H7 (cell line): ENCODE measurements at regions not wholly inside any gene's neighbourhood (a gene's known extent, or its start where the extent isn't known, plus 50 kb on each side); places are given as distances from the start of the nearest gene placed in this dataset.
A peak's percentile ranks its signal among the peaks of the same experiment; 100 is the strongest.

Experiments used
- DNase-seq: peaks from one replicate; pipeline ENCODE4 v3.0.0; 2012
- H3K27me3 ChIP-seq: 2 replicates; pipeline ENCODE4 v1.6.0; 2011; ENCODE audit warnings: mild to moderate bottlenecking, low read length; ENCODE audit not compliant: control insufficient read depth, insufficient read depth
- H3K36me3 ChIP-seq: replicated peaks from 2 replicates; pipeline ENCODE4 v1.5.1; 2011; ENCODE audit warnings: low read length; ENCODE audit not compliant: control insufficient read depth, insufficient read depth
- H3K4me3 ChIP-seq: 2 replicates; pipeline ENCODE4 v1.5.1; 2011; ENCODE audit warnings: low read depth, mild to moderate bottlenecking, control low read depth, low read length, moderate library complexity; ENCODE audit not compliant: insufficient read depth

- no peak overlapping the region for H3K4me3 ChIP-seq
- DNase-seq: no peak
These were observed 101.7 kb downstream of the CD200R1L start for GRCh38 chr3:112744825-112745566.

DNA sequence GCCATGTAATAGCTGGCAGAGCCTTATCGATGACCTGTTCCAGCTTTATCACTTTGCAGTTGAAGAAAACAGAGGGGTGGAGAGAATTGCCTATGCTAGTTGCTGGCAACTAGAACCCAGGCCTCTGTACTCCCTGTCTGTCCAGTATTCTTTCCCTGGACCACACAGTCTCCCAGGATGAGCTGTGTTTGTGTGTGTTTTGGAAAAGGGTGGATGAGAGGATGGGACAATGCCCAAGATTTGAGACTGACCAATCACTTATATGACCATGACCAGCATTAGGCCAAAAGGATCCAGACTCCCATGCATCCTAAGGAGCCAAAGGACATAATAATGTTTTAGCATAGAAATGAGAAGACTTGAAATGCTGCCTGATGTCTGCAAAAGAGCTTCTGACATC lies 102.6 kb downstream of the CD200R1L start:
- no peak for DNase-seq

More at GRCh38 chr3:112744825-112745566, 101.7 kb downstream of the CD200R1L start:
- Histone ChIP-seq H3K27me3 (no peaks in the 10 kb centered on the region), H3K36me3 (no peaks in the 10 kb centered on the region)

GRCh38 chr3:112742934-112743333 lies 102.0 kb upstream of the CCDC80 start:
- no peak for DNase-seq
- Histone ChIP-seq H3K36me3 (no peaks in the 10 kb centered on the region), H3K4me3 (no peak overlapping the region), H3K27me3 (no peaks in the 10 kb centered on the region)

More for the DNA sequence above, 102.6 kb downstream of the CD200R1L start:
- no peak overlapping the region for H3K4me3 ChIP-seq
- H3K27me3 ChIP-seq: no peaks in the 10 kb centered on the region
- H3K36me3 ChIP-seq: no peaks in the 10 kb centered on the region

GRCh38 chr3:112741983-112742382 lies 101.0 kb upstream of the CCDC80 start:
- Histone ChIP-seq H3K4me3 (no peak overlapping the region), H3K27me3 (no peaks in the 10 kb centered on the region), H3K36me3 (no peaks in the 10 kb centered on the region)
- DNase-seq: no peak

- Histone ChIP-seq H3K27me3 (no peaks in the 10 kb centered on the region), H3K36me3 (no peaks in the 10 kb centered on the region), H3K4me3 (no peak overlapping the region)
- no peak for DNase-seq
These were observed 99.9 kb upstream of the CCDC80 start for GRCh38 chr3:112740835-112741234.

GRCh38 chr3:112739252-112739965 lies 98.5 kb upstream of the CCDC80 start:
- no peak for DNase-seq
- H3K27me3 ChIP-seq: no peaks in the 10 kb centered on the region

GRCh38 chr3:112738366-112738765 lies 97.4 kb upstream of the CCDC80 start:
- Histone ChIP-seq H3K27me3 (no peaks in the 10 kb centered on the region), H3K4me3 (no peak overlapping the region), H3K36me3 (no peaks in the 10 kb centered on the region)
- no peak for DNase-seq

More at GRCh38 chr3:112739252-112739965, 98.5 kb upstream of the CCDC80 start:
- Histone ChIP-seq H3K36me3 (no peaks in the 10 kb centered on the region), H3K4me3 (no peak overlapping the region)

DNA sequence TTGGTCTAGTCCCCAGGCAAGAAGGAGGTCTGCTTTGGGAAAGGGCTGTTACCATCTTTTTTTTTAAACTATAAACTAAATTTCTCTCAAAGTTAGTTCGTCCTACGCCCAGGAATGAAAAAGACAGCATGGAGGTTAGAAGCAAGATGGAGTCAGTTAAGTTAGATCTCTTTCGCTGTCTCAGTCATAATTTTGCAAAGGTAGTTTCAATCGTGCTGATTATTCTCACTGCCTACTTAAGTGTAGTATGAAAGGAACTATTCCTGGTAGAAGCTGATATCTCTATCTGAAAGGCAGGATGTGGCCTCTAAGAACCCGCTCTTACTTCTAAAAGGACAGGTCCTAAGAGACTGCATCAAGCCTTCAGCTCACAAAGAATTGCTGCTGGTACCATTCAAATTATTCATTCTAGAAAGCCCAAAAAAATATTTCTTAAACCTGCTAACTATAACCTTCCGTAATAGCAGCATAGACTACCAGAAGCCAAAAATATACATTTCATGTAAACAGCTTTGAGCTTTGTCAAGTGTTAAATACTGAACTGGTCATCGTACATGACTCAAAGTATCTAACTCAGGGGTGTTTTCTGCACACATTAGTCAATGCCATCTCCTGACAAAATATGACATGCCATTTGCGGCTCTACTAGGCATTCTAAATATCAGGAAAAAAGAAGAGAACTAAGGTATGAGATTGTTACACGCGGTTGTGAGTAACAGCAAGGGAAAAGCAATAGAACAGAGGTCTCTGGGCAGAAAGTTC lies 96.0 kb upstream of the CCDC80 start:
- H3K36me3 ChIP-seq: no peaks in the 10 kb centered on the region
- H3K4me3 ChIP-seq: no peak overlapping the region
- no peak for DNase-seq
- no peaks in the 10 kb centered on the region for H3K27me3 ChIP-seq

DNA sequence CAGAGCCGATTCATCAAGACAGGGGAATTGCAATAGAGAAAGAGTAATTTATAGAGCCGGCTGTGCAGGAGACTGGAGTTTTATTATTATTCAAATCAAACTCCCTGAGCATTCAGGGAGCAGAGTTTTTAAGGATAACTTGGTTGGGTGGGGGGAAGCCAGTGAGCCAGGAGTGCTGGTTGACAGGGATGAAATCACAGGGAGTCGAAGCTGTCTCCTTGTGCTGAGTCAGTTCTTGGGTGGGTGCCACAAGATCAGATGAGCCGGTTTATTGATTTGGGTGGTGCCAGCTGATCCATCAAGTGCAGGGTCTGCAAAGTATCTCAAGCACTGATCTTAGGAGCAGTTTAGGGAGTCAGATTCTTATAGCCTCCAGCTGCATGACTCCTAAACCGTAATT lies 95.4 kb upstream of the CCDC80 start:
- DNase-seq: no peak
- H3K4me3 ChIP-seq: no peak overlapping the region
- H3K36me3 ChIP-seq: no peaks in the 10 kb centered on the region
- H3K27me3 ChIP-seq: no peaks in the 10 kb centered on the region

- no peak overlapping the region for H3K4me3 ChIP-seq
These were observed 95.0 kb upstream of the CCDC80 start for GRCh38 chr3:112735926-112736325.

DNA sequence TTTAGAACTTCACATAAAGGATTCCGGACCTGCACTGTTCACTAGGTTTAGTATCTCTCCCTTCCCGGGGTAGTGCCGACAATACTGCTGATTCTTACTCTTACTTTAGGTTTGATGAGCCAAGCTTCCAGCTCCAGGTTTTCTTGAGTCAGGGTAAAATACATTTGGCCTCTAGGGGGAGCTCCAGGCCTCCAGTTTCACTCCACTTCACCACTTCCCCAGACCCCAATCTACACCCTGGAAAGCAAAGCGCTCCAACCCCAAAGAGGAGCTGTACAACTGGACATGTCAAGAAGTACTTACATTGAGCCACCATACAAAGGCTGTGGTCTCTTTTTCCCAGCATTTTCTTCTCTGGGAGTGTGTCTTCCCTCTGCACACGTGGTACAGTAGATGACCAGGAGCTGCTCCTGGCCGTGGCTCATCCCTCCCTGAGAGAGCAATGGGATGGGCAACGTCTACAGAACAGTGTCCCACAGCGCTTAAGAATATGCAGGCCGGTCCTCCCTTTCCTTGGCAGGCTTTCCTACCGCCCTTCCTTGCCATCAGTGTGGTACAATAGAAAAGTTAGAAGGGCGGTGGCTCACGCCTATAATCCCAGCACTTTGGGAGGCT lies 93.9 kb upstream of the CCDC80 start:
- peak; percentile 77 for DNase-seq

More at GRCh38 chr3:112735926-112736325, 95.0 kb upstream of the CCDC80 start:
- H3K27me3 ChIP-seq: no peaks in the 10 kb centered on the region
- no peak for DNase-seq
- no peaks in the 10 kb centered on the region for H3K36me3 ChIP-seq

GRCh38 chr3:112734171-112734570 lies 93.2 kb upstream of the CCDC80 start:
- no peak for DNase-seq
- no peak overlapping the region for H3K4me3 ChIP-seq
- no peaks in the 10 kb centered on the region for H3K27me3 ChIP-seq
- H3K36me3 ChIP-seq: no peaks in the 10 kb centered on the region

More for the DNA sequence above, 93.9 kb upstream of the CCDC80 start:
- Histone ChIP-seq H3K27me3 (no peaks in the 10 kb centered on the region), H3K4me3 (no peak overlapping the region), H3K36me3 (no peaks in the 10 kb centered on the region)

DNA sequence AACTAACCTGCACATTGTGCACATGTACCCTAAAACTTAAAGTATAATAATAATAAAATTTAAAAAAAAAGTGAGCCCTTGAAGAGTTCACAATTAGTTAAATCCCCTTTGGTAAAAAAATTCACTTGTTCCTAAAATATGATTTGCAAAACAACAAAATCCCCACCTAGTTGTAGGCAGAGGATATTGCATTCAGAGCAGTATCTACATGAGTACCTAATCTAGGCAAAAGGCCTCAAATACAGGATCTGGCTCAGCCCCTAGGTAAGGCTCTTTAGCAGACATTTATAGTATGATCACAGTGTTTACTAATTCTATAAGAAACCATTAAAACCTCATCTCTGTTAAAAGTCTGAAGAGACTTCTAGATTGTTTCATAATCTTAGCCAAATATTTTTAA lies 89.3 kb upstream of the CCDC80 start:
- DNase-seq: no peak
- no peaks in the 10 kb centered on the region for H3K36me3 ChIP-seq
- no peak overlapping the region for H3K4me3 ChIP-seq
- H3K27me3 ChIP-seq: no peaks in the 10 kb centered on the region

- no peak for DNase-seq
- no peak overlapping the region for H3K4me3 ChIP-seq
- no peaks in the 10 kb centered on the region for H3K36me3 ChIP-seq
- no peaks in the 10 kb centered on the region for H3K27me3 ChIP-seq
These were observed 80.3 kb upstream of the CCDC80 start for GRCh38 chr3:112721231-112721630.
